B cell (primary cell): ENCODE measurements at regions not wholly inside any gene's neighbourhood (a gene's known extent, or its start where the extent isn't known, plus 50 kb on each side); places are given as distances from the start of the nearest gene placed in this dataset.

Experiments used
- ATAC-seq: fragments of 200-7000 bp; cut with Tn5 transposase; one replicate; pipeline ENCODE4 v1.10.0; 2021; ENCODE audit warnings: low read depth, mild to moderate bottlenecking, moderate number of reproducible peaks, moderate library complexity
- CTCF ChIA-PET: fragments of 350-600 bp; sonication (Branson Sonifier 250); formaldehyde crosslinking; loops from one replicate; lab custom pipeline; 2021; ENCODE audit warnings: antibody characterized with exemption, inconsistent platforms; lab: Charles Lee
- POLR2A ChIA-PET: fragments of 350-600 bp; sonication (Branson Sonifier 250); formaldehyde crosslinking; loops from one replicate; lab custom pipeline; 2021; ENCODE audit warnings: antibody characterized with exemption; lab: Charles Lee
- DNase-seq: peaks from one replicate; pipeline ENCODE4 v3.0.0; 2013
- H2AFZ ChIP-seq: 2 replicates; pipeline ENCODE4 v1.6.1; 2012; ENCODE audit warnings: mild to moderate bottlenecking, low read depth, low read length; ENCODE audit not compliant: insufficient read depth, poor library complexity, severe bottlenecking
- H3K27ac ChIP-seq, 2 donors: 1 replicate in 1 of 2; 2 replicates in 1 of 2; pipeline ENCODE4 v1.5.1; 2012 to 2013; ENCODE audit warnings: low read length in 2 of 2, mild to moderate bottlenecking in 2 of 2, moderate library complexity in 1 of 2
- H3K27me3 ChIP-seq, 4 experiments: fragments of 200-600 bp in 1 of 4; sonication (generic) in 1 of 4; replicated peaks in 1 of 4; 1 replicate in 2 of 4; 2 replicates in 2 of 4; pipeline versions ENCODE4 v1.6.1 to v1.7.0; 2013 to 2016; ENCODE audit warnings: low read length in 3 of 4, mild to moderate bottlenecking in 2 of 4, mixed read lengths in 1 of 4, moderate library complexity in 1 of 4; ENCODE audit not compliant: insufficient read depth in 4 of 4, control insufficient read depth in 3 of 4; ENCODE audit errors: control extremely low read depth in 1 of 4
- H3K36me3 ChIP-seq, 2 experiments: replicated peaks in 1 of 2; 1 replicate in 1 of 2; 2 replicates in 1 of 2; pipeline versions ENCODE4 v1.6.1 to v1.7.1; 2013; ENCODE audit warnings: low read length in 1 of 2; ENCODE audit not compliant: insufficient read depth in 2 of 2, control insufficient read depth in 1 of 2; ENCODE audit errors: control extremely low read depth in 1 of 2, extremely low read depth in 1 of 2
- H3K4me1 ChIP-seq, 2 donors: fragments of 200-600 bp in 1 of 2; sonication (generic) in 1 of 2; 1 replicate in 1 of 2; 2 replicates in 1 of 2; pipeline versions ENCODE4 v1.5.1 to v1.6.1; 2013 to 2017; ENCODE audit warnings: low read length in 2 of 2; ENCODE audit not compliant: control insufficient read depth in 2 of 2, insufficient read depth in 2 of 2
- H3K4me2 ChIP-seq: replicated peaks from 2 replicates; pipeline ENCODE3; 2012; ENCODE audit warnings: mild to moderate bottlenecking, low read depth, low read length; ENCODE audit not compliant: poor library complexity, severe bottlenecking
- H3K4me3 ChIP-seq, 5 experiments: fragments of 200-600 bp in 1 of 5; sonication (generic) in 1 of 5; 1 replicate in 3 of 5; 2 replicates in 2 of 5; pipeline versions ENCODE4 v1.5.1 to v1.7.0; 2011 to 2016; ENCODE audit warnings: low read length in 4 of 5, mild to moderate bottlenecking in 4 of 5, low read depth in 2 of 5, control low read depth in 1 of 5, moderate library complexity in 1 of 5; ENCODE audit not compliant: insufficient read depth in 1 of 5; ENCODE audit errors: control extremely low read depth in 1 of 5, extremely low read depth in 1 of 5
- H3K79me2 ChIP-seq: fragments of 200-600 bp; sonication (generic); one replicate; pipeline ENCODE4 v1.6.0; 2016; ENCODE audit warnings: low read length; ENCODE audit not compliant: control insufficient read depth, insufficient read depth
- H3K9ac ChIP-seq: fragments of 200-600 bp; sonication (generic); 2 replicates; pipeline ENCODE4 v1.6.1; 2017; ENCODE audit warnings: mild to moderate bottlenecking, low read length, moderate library complexity
- H3K9me3 ChIP-seq, 3 donors: one replicate each; pipeline versions ENCODE4 v1.6.1 to v1.7.1; 2013; ENCODE audit warnings: low read length in 2 of 3; ENCODE audit not compliant: control insufficient read depth in 2 of 3, insufficient read depth in 1 of 3; ENCODE audit errors: control extremely low read depth in 1 of 3
- H4K20me1 ChIP-seq: 2 replicates; pipeline ENCODE4 v1.6.0; 2012; ENCODE audit warnings: mild to moderate bottlenecking, low read length; ENCODE audit not compliant: insufficient read depth, control insufficient read depth, poor library complexity, severe bottlenecking
- H3K27ac Mint-ChIP-seq: one replicate; pipeline ENCODE4 v1.8.0; 2021; ENCODE audit warnings: mixed read lengths
- H3K27me3 Mint-ChIP-seq: one replicate; pipeline ENCODE4 v1.8.0; 2021; ENCODE audit warnings: mixed read lengths
- H3K4me1 Mint-ChIP-seq: one replicate; pipeline ENCODE4 v1.8.0; 2021; ENCODE audit warnings: mixed read lengths
- H3K4me3 Mint-ChIP-seq: one replicate; pipeline ENCODE4 v1.8.0; 2021; ENCODE audit warnings: mixed read lengths
- H3K9me3 Mint-ChIP-seq: one replicate; pipeline ENCODE4 v1.8.0; 2022; ENCODE audit warnings: mixed read lengths; ENCODE audit not compliant: insufficient read depth
- EZH2 ChIP-seq: IDR thresholded peaks from 2 replicates; pipeline ENCODE4 v1.6.1; 2012; ENCODE audit warnings: borderline replicate concordance, low read depth, mild to moderate bottlenecking, moderate library complexity, low read length; ENCODE audit not compliant: insufficient read depth, poor library complexity, severe bottlenecking
- WGBS: methylation state at CpG from one replicate; pipeline ENCODE4 v1.1.5; 2013; ENCODE audit warnings: missing lambda C conversion rate; ENCODE audit not compliant: insufficient coverage; 5-methylcytosine and 5-hydroxymethylcytosine counted together
- intact Hi-C: fragments of 100-400 bp; cut with micrococcal nuclease; formaldehyde crosslinking; loops from one replicate; pipeline ENCODE4 v1.10.0; 2022
- TF ChIP-seq, protein P1 (sequence below): fragments of 200-600 bp; IDR thresholded peaks from one replicate; pipeline ENCODE4 v1.8.0; 2022; ENCODE audit warnings: antibody characterized with exemption, mild to moderate bottlenecking

DNA sequence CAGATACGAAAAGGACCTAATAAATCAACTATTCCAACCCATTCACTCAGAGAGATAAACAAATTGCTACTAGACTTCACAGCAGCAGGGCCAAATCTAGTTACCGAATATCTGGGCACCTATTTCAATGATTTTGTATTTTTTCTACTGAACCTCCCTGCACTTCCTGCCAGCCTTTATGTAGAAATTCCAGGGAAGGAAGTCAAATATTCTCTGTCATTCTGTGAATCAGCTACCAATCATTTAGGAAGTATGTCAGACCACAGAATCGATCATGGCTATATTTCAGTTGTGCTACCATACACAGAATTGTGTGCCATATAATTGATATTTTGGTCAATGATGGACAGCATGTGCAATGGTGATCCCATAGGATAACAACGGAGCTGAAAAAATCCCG, 109.6 kb upstream of the SPOPL start:
- Histone ChIP-seq H3K9ac (no peak overlapping the region), H3K27me3 (no peaks in the 10 kb centered on the region), H3K4me3 (no peak overlapping the region), H3K79me2 (no peaks in the 10 kb centered on the region), H2AFZ (no peak overlapping the region), H4K20me1 (no peaks in the 10 kb centered on the region), H3K36me3 (no peaks in the 10 kb centered on the region), H3K9me3 (peaks cover 0 to 3% (median 0%) of the 10 kb centered on the region in 3 donors), H3K27ac (no peak overlapping the region), H3K4me1 (no peaks in the 10 kb centered on the region), H3K4me2 (no peak overlapping the region)
- intact Hi-C loops, result no loop called here
- ATAC-seq (no peak), DNase-seq (no peak)
- no peaks in the 10 kb centered on the region for H3K27me3 Mint-ChIP-seq
- POLR2A ChIA-PET, result no interaction called here
- 86% methylated on average over 1 of the region's 5 CpGs for WGBS
- H3K4me1 Mint-ChIP-seq, result no peaks in the 10 kb centered on the region
- H3K4me3 Mint-ChIP-seq, result no peak overlapping the region
- CTCF ChIA-PET, result no interaction called here
- no peak overlapping the region for H3K27ac Mint-ChIP-seq
- TF ChIP-seq EZH2, result no peak
- TF ChIP-seq, protein P1, sequence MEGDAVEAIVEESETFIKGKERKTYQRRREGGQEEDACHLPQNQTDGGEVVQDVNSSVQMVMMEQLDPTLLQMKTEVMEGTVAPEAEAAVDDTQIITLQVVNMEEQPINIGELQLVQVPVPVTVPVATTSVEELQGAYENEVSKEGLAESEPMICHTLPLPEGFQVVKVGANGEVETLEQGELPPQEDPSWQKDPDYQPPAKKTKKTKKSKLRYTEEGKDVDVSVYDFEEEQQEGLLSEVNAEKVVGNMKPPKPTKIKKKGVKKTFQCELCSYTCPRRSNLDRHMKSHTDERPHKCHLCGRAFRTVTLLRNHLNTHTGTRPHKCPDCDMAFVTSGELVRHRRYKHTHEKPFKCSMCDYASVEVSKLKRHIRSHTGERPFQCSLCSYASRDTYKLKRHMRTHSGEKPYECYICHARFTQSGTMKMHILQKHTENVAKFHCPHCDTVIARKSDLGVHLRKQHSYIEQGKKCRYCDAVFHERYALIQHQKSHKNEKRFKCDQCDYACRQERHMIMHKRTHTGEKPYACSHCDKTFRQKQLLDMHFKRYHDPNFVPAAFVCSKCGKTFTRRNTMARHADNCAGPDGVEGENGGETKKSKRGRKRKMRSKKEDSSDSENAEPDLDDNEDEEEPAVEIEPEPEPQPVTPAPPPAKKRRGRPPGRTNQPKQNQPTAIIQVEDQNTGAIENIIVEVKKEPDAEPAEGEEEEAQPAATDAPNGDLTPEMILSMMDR, result no peak
- no peaks in the 10 kb centered on the region for H3K9me3 Mint-ChIP-seq

DNA sequence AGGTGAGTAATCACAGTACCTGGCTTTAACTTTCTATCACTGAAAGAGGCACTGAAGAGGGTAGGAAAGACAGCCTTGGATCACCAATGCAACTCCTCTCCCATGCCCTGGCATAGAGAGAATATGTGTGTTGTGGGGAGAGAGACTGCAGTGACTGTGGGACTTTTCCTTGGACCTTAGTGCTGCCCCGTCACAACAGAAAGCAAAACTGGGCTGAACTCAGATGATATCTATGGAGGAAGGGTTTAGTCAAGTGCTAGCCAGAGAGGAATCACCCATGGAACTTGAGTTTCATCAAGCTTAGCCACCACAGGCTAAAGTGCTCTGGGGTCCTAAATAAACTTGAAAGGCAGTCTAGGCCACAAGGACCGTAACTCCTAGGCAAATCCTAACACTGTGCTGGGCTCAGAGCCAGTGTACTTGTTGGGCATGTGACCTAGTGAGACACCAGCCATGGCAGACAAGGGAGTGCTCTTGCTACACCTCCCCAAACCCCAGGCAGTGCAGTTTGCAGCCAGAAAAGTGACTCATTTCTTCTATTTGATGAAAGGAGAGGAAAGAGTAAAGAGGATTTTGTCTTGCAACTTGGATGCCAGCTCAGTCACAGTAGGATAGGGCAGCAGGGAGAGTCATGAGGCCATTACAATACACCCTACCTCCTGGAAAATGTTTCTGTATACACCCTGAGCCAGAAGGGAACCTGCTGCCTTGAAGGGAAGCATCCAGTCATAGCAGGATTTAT, 105.8 kb upstream of the SPOPL start:
- POLR2A ChIA-PET, result no interaction called here
- H3K9ac ChIP-seq, result no peak overlapping the region
- TF ChIP-seq, protein P1, result no peak
- no peak for TF ChIP-seq EZH2
- no peaks in the 10 kb centered on the region for H4K20me1 ChIP-seq
- H3K4me2 ChIP-seq, result no peak overlapping the region
- WGBS, result 94% methylated on average over 2 of the region's 2 CpGs
- H3K36me3 ChIP-seq, result no peaks in the 10 kb centered on the region
- no peaks in the 10 kb centered on the region for H3K27me3 ChIP-seq
- no peak overlapping the region for H3K4me3 ChIP-seq
- intact Hi-C loops, result no loop called here
- ATAC-seq (no peak), DNase-seq (no peak)
- Mint-ChIP-seq H3K27ac (no peak overlapping the region), H3K4me1 (no peaks in the 10 kb centered on the region), H3K27me3 (no peaks in the 10 kb centered on the region), H3K4me3 (no peak overlapping the region), H3K9me3 (peaks cover 4% of the 10 kb centered on the region)
- H3K4me1 ChIP-seq, result no peaks in the 10 kb centered on the region
- CTCF ChIA-PET, result no interaction called here
- peaks cover 0 to 4% (median 0%) of the 10 kb centered on the region in 3 donors for H3K9me3 ChIP-seq
- no peaks in the 10 kb centered on the region for H3K79me2 ChIP-seq
- H3K27ac ChIP-seq, result no peak overlapping the region
- H2AFZ ChIP-seq, result no peak overlapping the region
